ENCODE measurements at regions not wholly inside any gene's neighbourhood (a gene's known extent, or its start where the extent isn't known, plus 50 kb on each side); places are given as distances from the start of the nearest gene placed in this dataset.

GRCh38 chr18:40235323-40235722 lies 1719.7 kb upstream of the PIK3C3 start:
- TF ChIP-seq CTCF (IDR thresholded peaks at IDR 0.05), result no peak
- no peak for TF ChIP-seq POLR2A (IDR thresholded peaks at IDR 0.05)
- TF ChIP-seq EP300 (IDR thresholded peaks at IDR 0.05), result no peak
- no peak for TF ChIP-seq POLR2AphosphoS5 (IDR thresholded peaks at IDR 0.05)
